Neuronal stem cell (in vitro differentiated cells): ENCODE measurements at regions not wholly inside any gene's neighbourhood (a gene's known extent, or its start where the extent isn't known, plus 50 kb on each side); places are given as distances from the start of the nearest gene placed in this dataset.

ENCODE experiments used
- DNase-seq: peaks from one replicate; pipeline ENCODE4 v3.0.0-alpha.2; 2013; ENCODE audit warnings: low spot score
- H2AFZ ChIP-seq: one replicate; pipeline ENCODE4 v1.6.1; 2013; ENCODE audit warnings: mild to moderate bottlenecking, low read length, inconsistent platforms
- H2AK5ac ChIP-seq: 2 replicates; pipeline ENCODE4 v1.6.1; 2013; ENCODE audit warnings: low read depth, mild to moderate bottlenecking, inconsistent platforms, low read length, moderate library complexity, mixed read lengths
- H2BK120ac ChIP-seq: 2 replicates; pipeline ENCODE4 v1.6.1; 2013; ENCODE audit warnings: low read depth, mild to moderate bottlenecking, inconsistent platforms, low read length, moderate library complexity, mixed read lengths
- H2BK12ac ChIP-seq: one replicate; pipeline ENCODE4 v1.6.1; 2013; ENCODE audit warnings: low read length, inconsistent platforms
- H2BK15ac ChIP-seq: 2 replicates; pipeline ENCODE4 v1.6.1; 2013; ENCODE audit warnings: mild to moderate bottlenecking, low read length, inconsistent platforms, mixed read lengths
- H2BK5ac ChIP-seq: one replicate; pipeline ENCODE4 v1.6.1; 2013; ENCODE audit warnings: inconsistent platforms, mild to moderate bottlenecking, low read length, moderate library complexity
- H3K14ac ChIP-seq: one replicate; pipeline ENCODE4 v1.6.1; 2013; ENCODE audit warnings: low read length, inconsistent platforms
- H3K18ac ChIP-seq: 2 replicates; pipeline ENCODE4 v1.6.1; 2013; ENCODE audit warnings: low read length, inconsistent platforms
- H3K23ac ChIP-seq: 2 replicates; pipeline ENCODE4 v1.6.1; 2013; ENCODE audit warnings: low read depth, mild to moderate bottlenecking, mixed read lengths, low read length, inconsistent platforms; ENCODE audit not compliant: poor library complexity
- H3K27ac ChIP-seq: replicated peaks from 3 replicates; pipeline ENCODE4 v1.5.1; 2013; ENCODE audit warnings: low read length, inconsistent platforms
- H3K27me3 ChIP-seq, 3 experiments: 2 replicates each; pipeline ENCODE4 v1.6.1; 2013; ENCODE audit warnings: low read length in 3 of 3, mild to moderate bottlenecking in 2 of 3, inconsistent platforms in 1 of 3, low read depth in 1 of 3, mixed read lengths in 1 of 3, moderate library complexity in 1 of 3; ENCODE audit not compliant: control insufficient read depth in 3 of 3, insufficient read depth in 3 of 3
- H3K36me3 ChIP-seq, 2 donors: replicated peaks in 1 of 2; 2 replicates each; pipeline ENCODE4 v1.6.1; 2013; ENCODE audit warnings: low read length in 2 of 2; ENCODE audit not compliant: control insufficient read depth in 2 of 2, insufficient read depth in 2 of 2
- H3K4ac ChIP-seq: 2 replicates; pipeline ENCODE4 v1.6.1; 2013; ENCODE audit warnings: inconsistent platforms, mild to moderate bottlenecking, low read length, moderate library complexity
- H3K4me1 ChIP-seq, 2 donors: 1 replicate in 1 of 2; 2 replicates in 1 of 2; pipeline ENCODE4 v1.6.1; 2013; ENCODE audit warnings: low read length in 2 of 2, low read depth in 1 of 2; ENCODE audit not compliant: control insufficient read depth in 2 of 2, insufficient read depth in 1 of 2
- H3K4me2 ChIP-seq: one replicate; pipeline ENCODE4 v1.6.1; 2013; ENCODE audit warnings: mild to moderate bottlenecking, low read length, inconsistent platforms; ENCODE audit not compliant: insufficient read depth, poor library complexity, severe bottlenecking
- H3K4me3 ChIP-seq, 2 donors: 2 replicates each; pipeline ENCODE4 v1.5.1; 2013; ENCODE audit warnings: low read length in 2 of 2, mild to moderate bottlenecking in 2 of 2, inconsistent platforms in 1 of 2, moderate library complexity in 1 of 2
- H3K79me1 ChIP-seq: one replicate; pipeline ENCODE4 v1.6.1; 2013; ENCODE audit warnings: low read depth, mild to moderate bottlenecking, inconsistent platforms, low read length, moderate library complexity
- H3K9ac ChIP-seq: one replicate; pipeline ENCODE4 v1.6.1; 2013; ENCODE audit warnings: mild to moderate bottlenecking, low read depth, low read length, inconsistent platforms; ENCODE audit not compliant: poor library complexity
- H3K9me3 ChIP-seq, 2 donors: replicated peaks in 1 of 2; 2 replicates each; pipeline versions ENCODE3 to v1.6.1; 2013; ENCODE audit warnings: low read length in 2 of 2, mild to moderate bottlenecking in 2 of 2, inconsistent platforms in 1 of 2, low read depth in 1 of 2, mixed read lengths in 1 of 2, moderate library complexity in 1 of 2; ENCODE audit not compliant: control insufficient read depth in 2 of 2, insufficient read depth in 1 of 2
- H4K8ac ChIP-seq: one replicate; pipeline ENCODE4 v1.6.1; 2013; ENCODE audit warnings: low read depth, mild to moderate bottlenecking, inconsistent platforms, low read length, moderate library complexity
- H4K91ac ChIP-seq: one replicate; pipeline ENCODE4 v1.6.1; 2013; ENCODE audit warnings: low read length, low read depth, mild to moderate bottlenecking, inconsistent platforms; ENCODE audit not compliant: poor library complexity
- WGBS, 2 donors: extraction: QIAGEN DNeasy Blood & Tissue Kit; methylation state at CpG; one replicate each; pipeline ENCODE4 v1.1.7; 2013; ENCODE audit warnings: missing lambda C conversion rate in 2 of 2, mixed read lengths in 1 of 2; ENCODE audit not compliant: insufficient read length in 2 of 2, insufficient replicate concordance in 1 of 2; ENCODE audit errors: extremely low coverage in 2 of 2; 5-methylcytosine and 5-hydroxymethylcytosine counted together

- Histone ChIP-seq H3K4me3 (no peak overlapping the region), H2BK120ac (no peak overlapping the region), H3K4me1 (peaks cover 2 to 4% of the 10 kb centered on the region in 2 donors), H2BK5ac (no peak overlapping the region), H2BK15ac (no peak overlapping the region), H3K23ac (no peak overlapping the region), H2BK12ac (no peak overlapping the region), H3K36me3 (no peaks in the 10 kb centered on the region), H3K79me1 (no peaks in the 10 kb centered on the region), H3K4me2 (no peak overlapping the region), H3K14ac (no peak overlapping the region), H4K91ac (no peak overlapping the region), H3K18ac (no peak overlapping the region), H2AK5ac (no peak overlapping the region), H3K9me3 (no peaks in the 10 kb centered on the region), H2AFZ (no peak overlapping the region), H3K27ac (no peak overlapping the region), H3K4ac (no peak overlapping the region), H3K27me3 (peaks cover 0 to 7% (median 0%) of the 10 kb centered on the region in 3 experiments), H4K8ac (no peak overlapping the region), H3K9ac (no peak overlapping the region)
- no CpG with 5 or more reads among the region's 6 CpGs for WGBS, 2 donors
- no peak for DNase-seq
Observed at GRCh38 chr4:11342401-11342800, 86.3 kb downstream of the HS3ST1 start.

DNA sequence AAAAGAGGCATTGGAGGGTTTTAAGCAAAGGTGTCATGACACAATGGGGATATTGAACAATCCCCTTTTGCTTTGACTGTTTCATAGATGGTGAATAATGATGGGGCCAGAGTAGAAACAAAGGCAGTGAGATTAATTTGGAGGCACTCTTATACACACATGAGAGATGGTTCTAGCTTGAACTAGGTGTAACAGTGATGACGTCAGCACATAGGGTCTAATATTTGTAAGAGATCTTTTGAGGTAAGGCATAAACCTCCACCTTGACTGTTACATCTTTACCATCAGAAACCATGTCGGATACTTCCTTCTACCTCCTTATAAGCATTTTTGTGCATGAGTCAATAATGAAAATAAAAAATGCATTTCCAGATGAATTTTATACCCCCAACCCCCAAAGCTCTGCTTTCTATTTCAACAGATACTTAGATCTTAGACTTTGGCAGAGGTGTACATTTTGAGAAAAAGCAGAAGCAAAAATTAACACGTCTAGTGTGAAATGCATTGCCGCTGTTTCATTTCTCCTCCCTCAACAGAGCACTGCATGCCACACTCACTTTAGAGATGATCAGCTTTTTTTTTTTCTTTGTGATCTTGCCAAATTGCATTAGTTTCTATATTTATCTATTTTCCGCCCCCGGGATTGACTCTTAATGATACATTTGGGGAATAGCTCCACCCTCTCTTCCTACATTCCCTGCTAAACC lies 87.2 kb downstream of the HS3ST1 start:
- Histone ChIP-seq H3K18ac (no peak overlapping the region), H2BK120ac (no peak overlapping the region), H3K23ac (no peak overlapping the region), H4K91ac (no peak overlapping the region), H3K4me1 (peaks cover 2 to 4% of the 10 kb centered on the region in 2 donors), H3K4me3 (no peak overlapping the region), H2AK5ac (no peak overlapping the region), H4K8ac (no peak overlapping the region), H3K4me2 (no peak overlapping the region), H3K9me3 (no peaks in the 10 kb centered on the region), H3K14ac (no peak overlapping the region), H3K27ac (no peak overlapping the region), H3K4ac (no peak overlapping the region), H3K27me3 (peaks cover 0 to 7% (median 0%) of the 10 kb centered on the region in 3 experiments), H3K36me3 (no peaks in the 10 kb centered on the region), H3K79me1 (no peaks in the 10 kb centered on the region), H3K9ac (no peak overlapping the region), H2BK12ac (no peak overlapping the region), H2AFZ (no peak overlapping the region), H2BK5ac (no peak overlapping the region), H2BK15ac (no peak overlapping the region)
- WGBS, 2 donors = no CpG with 5 or more reads among the region's 6 CpGs
- DNase-seq = no peak

GRCh38 chr4:11338956-11339782 lies 89.5 kb downstream of the HS3ST1 start:
- Histone ChIP-seq H3K4me1 (peaks cover 2 to 4% of the 10 kb centered on the region in 2 donors), H4K91ac (no peak overlapping the region), H3K23ac (no peak overlapping the region), H3K9ac (no peak overlapping the region), H3K27me3 (peaks cover 0 to 10% (median 0%) of the 10 kb centered on the region in 3 experiments), H3K79me1 (no peaks in the 10 kb centered on the region), H3K27ac (no peak overlapping the region), H3K36me3 (no peaks in the 10 kb centered on the region), H2BK5ac (no peak overlapping the region), H2AK5ac (no peak overlapping the region), H3K18ac (no peak overlapping the region), H2BK15ac (no peak overlapping the region), H3K4me3 (no peak overlapping the region), H2BK12ac (no peak overlapping the region), H3K4ac (no peak overlapping the region), H2AFZ (no peak overlapping the region), H3K14ac (no peak overlapping the region), H2BK120ac (no peak overlapping the region), H3K9me3 (no peaks in the 10 kb centered on the region), H4K8ac (no peak overlapping the region), H3K4me2 (no peak overlapping the region)
- WGBS, 2 donors = no CpG with 5 or more reads among the region's 5 CpGs
- no peak for DNase-seq

GRCh38 chr4:11337287-11337686 lies 91.4 kb downstream of the HS3ST1 start:
- no CpG with 5 or more reads among the region's 1 CpG for WGBS, 2 donors
- no peak overlapping the region for H3K4me2 ChIP-seq
- H3K4me3 ChIP-seq = no peak overlapping the region
- H3K23ac ChIP-seq = no peak overlapping the region
- no peak overlapping the region for H4K8ac ChIP-seq
- no peak overlapping the region for H2AK5ac ChIP-seq
- H2BK120ac ChIP-seq = no peak overlapping the region
- H3K36me3 ChIP-seq = no peaks in the 10 kb centered on the region
- no peak overlapping the region for H3K14ac ChIP-seq
- no peak overlapping the region for H2AFZ ChIP-seq
- no peaks in the 10 kb centered on the region for H3K9me3 ChIP-seq
- no peaks in the 10 kb centered on the region for H3K79me1 ChIP-seq
- no peak overlapping the region for H2BK5ac ChIP-seq
- peaks cover 2 to 4% of the 10 kb centered on the region in 2 donors for H3K4me1 ChIP-seq
- H4K91ac ChIP-seq = no peak overlapping the region
- no peak overlapping the region for H3K9ac ChIP-seq
- no peak overlapping the region for H2BK15ac ChIP-seq
- H3K4ac ChIP-seq = no peak overlapping the region
- no peak for DNase-seq
- no peak overlapping the region for H2BK12ac ChIP-seq
- H3K27ac ChIP-seq = no peak overlapping the region
- H3K18ac ChIP-seq = no peak overlapping the region
- H3K27me3 ChIP-seq = peaks cover 0 to 10% (median 0%) of the 10 kb centered on the region in 3 experiments
